Activated T-cell treated with anti-CD3 and anti-CD28 coated beads, Interleukin-2, amount 50 U/mL, for 24 hours (primary cell): ENCODE measurements at regions not wholly inside any gene's neighbourhood (a gene's known extent, or its start where the extent isn't known, plus 50 kb on each side); places are given as distances from the start of the nearest gene placed in this dataset.
"Not testable (repeated sequence)": the region's sequence is repeated elsewhere in the genome, so short reads cannot be mapped to it uniquely, and the experiment has no call there.

Experiments used
- DNase-seq: peaks from one replicate; pipeline ENCODE4 v3.0.0-alpha.2; 2020
- H3K27ac Mint-ChIP-seq: 2 replicates; pipeline ENCODE4 v1.8.0; 2020; ENCODE audit warnings: mild to moderate bottlenecking, mixed read lengths
- H3K27me3 Mint-ChIP-seq: 2 replicates; pipeline ENCODE4 v1.8.0; 2020; ENCODE audit warnings: mixed read lengths
- H3K36me3 Mint-ChIP-seq: 2 replicates; pipeline ENCODE4 v1.8.0; 2020; ENCODE audit warnings: low read depth, mixed read lengths
- H3K4me1 Mint-ChIP-seq: 2 replicates; pipeline ENCODE4 v1.8.0; 2020; ENCODE audit warnings: low read depth, mixed read lengths
- H3K4me3 Mint-ChIP-seq: 2 replicates; pipeline ENCODE4 v1.8.0; 2020; ENCODE audit warnings: mild to moderate bottlenecking, moderate library complexity, mixed read lengths
- H3K9me3 Mint-ChIP-seq: 2 replicates; pipeline ENCODE4 v1.8.0; 2020; ENCODE audit warnings: mixed read lengths

DNA sequence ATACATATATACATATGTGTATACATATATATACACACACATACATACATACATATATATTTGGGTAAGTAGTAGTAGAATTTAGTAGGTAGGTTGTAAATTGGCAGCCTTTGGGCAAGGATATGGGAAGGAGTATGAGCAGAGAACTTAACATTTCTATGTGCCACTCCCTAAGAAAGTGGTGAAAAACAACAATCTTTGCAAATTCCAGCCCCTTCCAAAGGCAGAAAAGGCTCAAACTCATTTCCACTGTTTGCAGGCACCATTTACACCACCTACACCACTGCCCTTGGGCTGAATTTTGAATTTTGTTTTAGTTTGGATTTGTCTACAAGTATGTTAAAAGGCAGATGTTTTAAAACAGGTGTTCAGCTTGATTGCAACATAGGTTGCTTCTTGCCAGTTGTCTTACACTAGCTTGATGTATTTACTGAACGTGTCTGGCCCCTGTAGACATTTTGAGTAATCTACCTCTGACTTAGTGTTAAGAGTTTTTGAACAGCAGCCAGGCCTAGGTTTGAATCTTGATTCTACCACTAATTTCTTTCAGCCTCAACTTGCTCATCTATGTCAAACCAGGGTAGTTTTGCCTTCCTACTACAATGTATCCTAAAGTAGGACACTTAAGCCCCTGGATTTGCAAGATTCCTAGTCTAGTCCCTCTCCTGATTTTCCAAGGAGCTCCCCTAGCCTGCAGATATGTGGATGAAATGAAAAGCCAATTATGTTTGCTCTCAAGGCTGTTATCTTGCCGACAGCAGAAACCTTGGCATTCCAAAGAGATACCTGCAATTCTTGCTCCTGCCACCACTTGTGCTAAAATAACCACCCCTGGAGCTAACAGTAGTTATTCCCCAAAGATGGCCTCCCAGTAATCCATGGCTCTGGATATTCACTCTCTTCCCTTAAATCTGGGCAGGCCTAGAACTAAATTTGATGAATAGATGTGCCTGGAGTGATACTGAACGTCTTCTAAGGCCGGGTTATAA is 156.2 kb upstream of the SLC44A1 start:
- no peaks in the 10 kb centered on the region for H3K36me3 Mint-ChIP-seq
- no peaks in the 10 kb centered on the region for H3K27me3 Mint-ChIP-seq
- H3K27ac Mint-ChIP-seq = no peak overlapping the region
- H3K4me3 Mint-ChIP-seq = no peak overlapping the region
- H3K9me3 Mint-ChIP-seq = no peaks in the 10 kb centered on the region
- DNase-seq = no peak
- H3K4me1 Mint-ChIP-seq = no peaks in the 10 kb centered on the region

DNA sequence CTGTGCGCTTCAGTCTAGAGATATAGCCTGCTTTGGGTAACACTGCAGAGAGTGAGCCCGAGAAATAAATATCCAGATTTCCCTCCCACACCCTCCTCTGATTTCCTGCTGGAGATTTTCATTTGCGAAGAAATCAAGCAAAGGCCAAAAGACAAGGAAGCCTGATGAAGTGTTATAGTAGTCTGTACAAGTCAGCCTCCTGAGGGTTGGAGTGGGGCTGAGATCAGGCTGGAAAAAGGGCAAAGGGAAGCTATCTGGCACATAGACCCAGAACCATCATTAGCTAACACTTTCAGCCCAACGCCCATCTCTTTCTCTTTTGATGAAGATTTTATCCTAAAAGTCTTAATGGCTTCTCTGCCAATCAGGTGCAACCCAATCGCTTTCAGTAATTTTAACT is 154.6 kb upstream of the SLC44A1 start:
- H3K36me3 Mint-ChIP-seq = no peaks in the 10 kb centered on the region
- H3K4me3 Mint-ChIP-seq = no peak overlapping the region
- no peak overlapping the region for H3K27ac Mint-ChIP-seq
- no peak for DNase-seq
- H3K27me3 Mint-ChIP-seq = no peaks in the 10 kb centered on the region
- H3K4me1 Mint-ChIP-seq = no peaks in the 10 kb centered on the region
- no peaks in the 10 kb centered on the region for H3K9me3 Mint-ChIP-seq

DNA sequence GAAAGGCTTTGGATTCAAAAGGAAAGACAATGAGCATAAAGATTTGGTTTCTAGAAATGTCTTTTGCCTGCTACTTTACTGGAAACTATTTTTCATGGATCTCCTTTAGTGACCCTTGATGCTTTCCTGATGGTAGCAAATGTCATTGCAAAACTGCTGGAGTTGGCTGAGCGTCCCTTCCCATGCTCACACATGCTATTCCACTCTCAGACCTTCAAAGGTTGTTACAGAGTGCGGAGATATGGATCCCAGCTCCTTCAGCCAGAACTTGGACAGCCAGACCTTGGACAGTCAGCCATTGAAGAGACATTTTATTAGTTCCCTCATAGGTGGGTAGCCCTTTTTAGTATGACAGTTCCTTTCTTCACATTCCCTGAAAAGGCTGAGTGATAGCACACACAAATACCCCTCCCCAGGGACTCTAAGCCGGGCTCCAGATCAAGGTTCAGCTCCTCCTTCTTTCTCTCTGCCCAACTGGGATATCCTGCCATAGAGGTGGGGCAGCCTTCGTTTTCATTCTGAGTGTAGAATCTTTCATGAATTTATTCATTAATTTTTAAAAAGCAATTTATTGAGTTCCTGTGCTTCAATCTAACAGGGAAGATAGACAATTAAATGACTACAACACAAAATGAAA is 153.3 kb upstream of the SLC44A1 start:
- Mint-ChIP-seq H3K27ac (no peak overlapping the region), H3K4me3 (no peak overlapping the region), H3K4me1 (no peaks in the 10 kb centered on the region), H3K9me3 (no peaks in the 10 kb centered on the region), H3K27me3 (no peaks in the 10 kb centered on the region), H3K36me3 (no peaks in the 10 kb centered on the region)
- DNase-seq = no peak

DNA sequence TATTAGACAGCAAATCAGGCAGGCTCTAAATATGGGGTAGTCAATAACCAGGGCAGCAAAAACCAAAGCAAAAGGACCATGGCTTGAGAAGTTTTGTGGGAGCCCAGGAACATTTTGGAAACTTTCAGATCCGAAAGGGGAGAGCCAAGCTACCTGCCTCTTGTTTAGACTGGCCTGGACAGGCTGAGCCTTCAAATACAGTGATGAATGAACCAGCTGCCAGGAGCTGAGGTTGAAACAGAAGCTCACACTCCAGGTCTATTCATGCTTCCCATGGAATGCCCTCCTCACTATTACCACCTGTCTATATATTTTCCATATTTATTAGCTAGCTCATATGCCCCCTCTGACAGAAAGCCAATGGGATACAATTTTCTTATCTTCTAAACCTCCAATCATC is 150.8 kb upstream of the SLC44A1 start:
- Mint-ChIP-seq H3K36me3 (no peaks in the 10 kb centered on the region), H3K27me3 (no peaks in the 10 kb centered on the region), H3K27ac (no peak overlapping the region), H3K4me3 (no peak overlapping the region), H3K4me1 (no peaks in the 10 kb centered on the region), H3K9me3 (no peaks in the 10 kb centered on the region)
- no peak for DNase-seq

DNA sequence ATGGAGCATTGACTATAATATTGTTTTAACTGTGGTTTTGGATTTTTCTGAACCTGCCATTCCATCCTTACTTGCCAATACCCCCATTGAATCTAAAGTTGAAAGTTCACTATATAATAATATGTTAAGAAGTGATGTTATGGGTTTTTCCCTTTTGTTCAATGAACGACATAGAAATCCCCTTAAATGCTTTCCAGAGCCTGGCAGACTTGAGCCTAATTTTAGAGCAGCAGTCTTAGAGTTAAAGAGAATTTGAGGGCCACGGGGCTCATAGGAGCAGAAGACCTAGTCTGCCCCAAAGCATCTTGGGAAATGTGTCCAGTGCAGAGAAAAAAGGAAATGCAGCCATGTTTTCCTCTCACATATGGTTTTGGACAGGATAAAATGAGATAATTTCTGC is 146.1 kb upstream of the SLC44A1 start:
- Mint-ChIP-seq H3K36me3 (no peaks in the 10 kb centered on the region), H3K4me3 (no peak overlapping the region), H3K9me3 (no peaks in the 10 kb centered on the region), H3K27ac (no peak overlapping the region), H3K27me3 (no peaks in the 10 kb centered on the region), H3K4me1 (no peaks in the 10 kb centered on the region)
- DNase-seq = no peak

DNA sequence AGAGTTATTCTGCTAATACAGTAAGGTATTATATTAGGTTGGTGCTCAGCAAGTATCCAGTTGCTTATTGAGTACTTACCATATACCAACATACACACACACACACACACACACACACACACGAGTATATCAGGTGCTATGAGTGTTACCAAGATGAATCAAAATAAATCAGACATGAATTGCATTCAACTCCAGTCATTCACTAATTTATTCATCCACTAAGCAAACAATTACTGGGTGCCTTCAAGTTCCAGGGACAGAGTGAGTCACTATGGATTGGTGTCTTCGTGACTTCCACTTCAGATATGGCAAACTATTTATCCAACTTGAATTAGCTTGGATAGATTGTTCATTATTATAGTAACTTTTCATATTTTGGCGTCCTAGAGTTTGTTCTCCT is 140.7 kb upstream of the SLC44A1 start:
- H3K27me3 Mint-ChIP-seq = no peaks in the 10 kb centered on the region
- no peaks in the 10 kb centered on the region for H3K9me3 Mint-ChIP-seq
- H3K4me1 Mint-ChIP-seq = peaks cover 2% of the 10 kb centered on the region
- no peak overlapping the region for H3K27ac Mint-ChIP-seq
- H3K4me3 Mint-ChIP-seq = no peak overlapping the region
- no peak for DNase-seq
- no peaks in the 10 kb centered on the region for H3K36me3 Mint-ChIP-seq

DNA sequence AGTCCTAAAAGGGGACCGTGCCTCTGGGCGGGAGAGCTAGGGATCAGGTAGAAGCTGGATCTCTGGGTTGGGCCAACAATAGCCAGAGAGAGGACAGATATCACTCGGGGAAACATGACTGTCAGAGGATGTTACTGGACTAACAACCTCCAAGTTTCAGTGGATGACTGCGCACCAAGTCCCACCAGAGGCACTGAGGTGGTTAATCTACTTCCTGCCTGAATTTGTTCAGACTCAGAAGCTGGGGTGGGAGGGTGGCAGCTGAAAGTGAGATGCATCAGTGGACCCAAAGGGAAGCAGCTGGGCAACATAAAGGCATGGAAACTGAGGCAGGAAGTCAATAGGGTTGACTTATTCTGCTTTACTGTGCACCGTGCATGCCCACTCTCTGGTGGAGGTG is 130.1 kb upstream of the SLC44A1 start:
- no peak overlapping the region for H3K4me3 Mint-ChIP-seq
- no peak for DNase-seq
- no peak overlapping the region for H3K27ac Mint-ChIP-seq
- H3K4me1 Mint-ChIP-seq = peaks cover 27% of the 10 kb centered on the region
- H3K27me3 Mint-ChIP-seq = no peaks in the 10 kb centered on the region
- H3K9me3 Mint-ChIP-seq = no peaks in the 10 kb centered on the region
- H3K36me3 Mint-ChIP-seq = no peaks in the 10 kb centered on the region

DNA sequence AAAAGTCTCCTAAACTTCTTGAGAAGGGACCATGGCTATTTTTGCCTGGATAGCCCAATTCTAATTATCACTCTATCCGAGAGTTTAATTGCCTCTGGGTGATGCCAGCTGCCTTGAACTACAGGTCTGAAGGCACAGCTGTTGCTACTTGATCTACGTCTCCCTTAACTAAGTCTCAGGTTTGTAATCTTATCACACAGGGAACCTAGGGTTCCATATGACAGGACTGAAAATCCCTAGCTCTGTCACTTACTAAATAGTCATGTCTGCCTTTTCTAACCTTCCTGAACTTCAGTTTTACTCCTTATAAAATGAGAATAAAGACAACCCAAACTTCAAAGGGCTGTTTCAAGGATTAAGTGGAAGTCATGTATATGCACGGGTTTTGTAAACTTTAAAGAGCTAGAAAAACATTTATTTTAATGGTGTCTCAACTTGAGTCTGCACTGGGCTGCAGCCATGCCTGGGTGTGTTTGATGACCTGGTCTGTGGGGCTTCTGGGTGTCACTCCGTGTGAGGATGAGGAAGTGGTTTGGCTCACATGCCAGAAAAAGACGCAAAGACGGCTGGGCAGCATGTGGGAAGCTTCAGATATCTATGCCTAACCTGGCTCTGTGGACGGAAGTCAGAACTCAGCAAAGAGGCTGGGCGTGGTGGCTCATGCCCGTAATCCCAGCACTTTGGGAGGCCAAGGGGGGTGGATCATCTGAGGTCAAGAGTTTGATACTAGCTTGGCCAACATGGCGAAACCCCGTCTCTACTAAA is 129.3 kb upstream of the SLC44A1 start:
- no peak for DNase-seq
- peak overlapping the region; percentile 39 for H3K4me3 Mint-ChIP-seq

DNA sequence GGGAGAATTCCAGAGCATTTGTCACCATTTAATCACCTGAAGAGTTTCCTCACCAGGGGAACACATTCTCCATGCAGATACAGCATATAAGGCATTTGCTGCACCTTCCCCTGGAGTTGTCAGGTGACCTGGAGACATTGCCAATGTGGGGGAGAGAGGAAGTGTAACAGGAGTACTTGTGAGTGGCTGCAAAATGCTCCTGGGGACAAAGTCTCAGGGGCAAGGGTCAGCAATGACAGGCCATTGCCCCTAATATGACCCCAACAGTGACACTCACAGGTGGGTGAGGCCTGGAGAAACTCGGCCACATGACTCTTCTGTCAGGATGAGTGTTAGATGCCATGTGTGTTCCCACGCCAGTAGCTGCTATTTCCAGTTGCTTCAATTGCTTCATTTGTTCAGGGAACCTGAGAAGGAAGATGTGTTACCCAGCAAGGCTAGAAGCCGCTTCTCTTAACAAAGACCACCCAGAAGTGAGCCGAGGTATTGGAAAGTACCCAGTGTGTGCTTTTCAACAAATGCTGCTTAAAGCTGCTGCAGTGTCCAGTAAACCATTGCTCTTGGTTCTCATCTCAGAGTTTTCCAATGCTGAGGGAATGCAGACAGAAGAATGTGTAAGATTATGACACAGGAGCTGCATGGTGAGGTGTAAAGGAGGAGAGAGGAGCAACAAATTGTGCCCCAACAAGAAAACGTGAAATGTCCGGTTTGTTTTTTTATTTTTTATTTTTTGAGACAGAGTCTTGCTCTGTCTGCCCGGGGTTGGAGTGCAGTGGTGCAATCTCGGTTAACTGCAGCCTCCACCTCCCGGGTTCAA is 128.2 kb upstream of the SLC44A1 start:
- Mint-ChIP-seq H3K27ac (no peak overlapping the region), H3K9me3 (no peaks in the 10 kb centered on the region)

More for the DNA sequence above, 129.3 kb upstream of the SLC44A1 start:
- H3K27ac Mint-ChIP-seq = no peak overlapping the region
- no peaks in the 10 kb centered on the region for H3K9me3 Mint-ChIP-seq
- peaks cover 27% of the 10 kb centered on the region for H3K4me1 Mint-ChIP-seq
- H3K36me3 Mint-ChIP-seq = no peaks in the 10 kb centered on the region
- no peaks in the 10 kb centered on the region for H3K27me3 Mint-ChIP-seq

DNA sequence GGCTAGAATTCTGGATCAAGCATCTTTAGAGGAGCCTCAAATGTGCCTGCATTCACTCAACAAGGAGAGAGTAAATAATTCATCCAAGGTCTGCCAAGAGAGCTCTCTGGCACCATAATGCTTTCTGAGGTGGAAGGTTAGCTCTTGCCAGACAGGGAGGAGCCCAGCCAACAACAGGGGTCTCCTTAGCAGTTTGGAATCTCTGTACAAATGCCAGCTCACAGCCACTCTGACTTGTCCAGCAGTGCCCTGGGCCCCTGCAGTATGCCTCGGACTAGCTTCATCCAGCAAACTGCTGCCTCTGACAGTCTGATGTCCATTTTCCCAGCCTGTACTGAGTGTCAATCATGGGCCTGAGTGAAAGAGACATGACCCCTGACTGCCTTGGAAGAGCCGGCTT is 127.2 kb upstream of the SLC44A1 start:
- H3K27me3 Mint-ChIP-seq = no peaks in the 10 kb centered on the region
- no peaks in the 10 kb centered on the region for H3K36me3 Mint-ChIP-seq
- H3K27ac Mint-ChIP-seq = no peak overlapping the region
- no peak overlapping the region for H3K4me3 Mint-ChIP-seq
- DNase-seq = no peak
- H3K4me1 Mint-ChIP-seq = peaks cover 36% of the 10 kb centered on the region
- H3K9me3 Mint-ChIP-seq = no peaks in the 10 kb centered on the region

More for the DNA sequence above, 128.2 kb upstream of the SLC44A1 start:
- Mint-ChIP-seq H3K27me3 (no peaks in the 10 kb centered on the region), H3K4me3 (no peak overlapping the region), H3K4me1 (peaks cover 27% of the 10 kb centered on the region), H3K36me3 (no peaks in the 10 kb centered on the region)
- DNase-seq = no peak

DNA sequence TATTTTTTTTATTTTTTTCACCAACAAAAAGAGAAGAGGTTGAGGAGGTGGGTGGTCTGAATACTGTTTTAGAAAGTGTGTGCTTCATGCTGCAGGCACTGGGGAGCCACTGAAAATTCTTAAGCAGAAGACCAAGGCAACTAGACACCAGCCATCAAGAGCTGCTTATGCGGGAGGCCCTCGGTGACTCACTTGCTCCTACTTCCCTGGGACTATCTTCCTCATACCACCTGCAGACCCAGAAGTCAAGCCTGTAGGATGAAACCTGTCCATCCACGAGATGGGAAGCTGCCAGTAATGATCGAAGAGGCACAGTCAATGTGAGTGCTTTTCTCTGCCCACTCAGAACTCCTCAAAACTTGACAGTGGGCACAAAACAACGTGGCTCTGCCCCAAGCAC is 125.8 kb upstream of the SLC44A1 start:
- Mint-ChIP-seq H3K4me1 (peaks cover 38% of the 10 kb centered on the region), H3K27me3 (no peaks in the 10 kb centered on the region), H3K27ac (no peak overlapping the region), H3K4me3 (no peak overlapping the region), H3K36me3 (no peaks in the 10 kb centered on the region), H3K9me3 (no peaks in the 10 kb centered on the region)
- DNase-seq = no peak

DNA sequence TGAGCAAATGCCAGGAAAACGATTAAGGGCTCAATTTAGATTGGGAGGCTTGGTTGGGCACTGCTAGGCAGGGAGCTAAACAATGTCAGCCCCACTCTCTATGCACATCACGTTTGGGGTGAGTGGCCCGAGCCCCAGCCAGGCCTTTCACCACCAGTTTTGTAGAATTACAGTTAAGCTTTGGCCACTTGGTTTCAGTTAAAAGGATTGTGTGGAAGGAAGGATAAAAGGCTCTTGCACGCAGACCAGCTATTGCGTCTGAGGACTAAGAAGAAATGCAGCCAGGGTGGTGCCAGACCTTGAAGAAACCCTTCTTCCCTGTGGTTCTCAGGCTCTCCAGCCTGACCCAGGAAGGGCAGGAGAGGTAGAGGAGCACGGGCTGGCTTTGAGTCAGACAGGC is 125.3 kb upstream of the SLC44A1 start:
- H3K27me3 Mint-ChIP-seq = no peaks in the 10 kb centered on the region
- H3K36me3 Mint-ChIP-seq = no peaks in the 10 kb centered on the region
- H3K27ac Mint-ChIP-seq = no peak overlapping the region
- H3K4me1 Mint-ChIP-seq = peaks cover 33% of the 10 kb centered on the region
- no peaks in the 10 kb centered on the region for H3K9me3 Mint-ChIP-seq
- no peak for DNase-seq
- no peak overlapping the region for H3K4me3 Mint-ChIP-seq

DNA sequence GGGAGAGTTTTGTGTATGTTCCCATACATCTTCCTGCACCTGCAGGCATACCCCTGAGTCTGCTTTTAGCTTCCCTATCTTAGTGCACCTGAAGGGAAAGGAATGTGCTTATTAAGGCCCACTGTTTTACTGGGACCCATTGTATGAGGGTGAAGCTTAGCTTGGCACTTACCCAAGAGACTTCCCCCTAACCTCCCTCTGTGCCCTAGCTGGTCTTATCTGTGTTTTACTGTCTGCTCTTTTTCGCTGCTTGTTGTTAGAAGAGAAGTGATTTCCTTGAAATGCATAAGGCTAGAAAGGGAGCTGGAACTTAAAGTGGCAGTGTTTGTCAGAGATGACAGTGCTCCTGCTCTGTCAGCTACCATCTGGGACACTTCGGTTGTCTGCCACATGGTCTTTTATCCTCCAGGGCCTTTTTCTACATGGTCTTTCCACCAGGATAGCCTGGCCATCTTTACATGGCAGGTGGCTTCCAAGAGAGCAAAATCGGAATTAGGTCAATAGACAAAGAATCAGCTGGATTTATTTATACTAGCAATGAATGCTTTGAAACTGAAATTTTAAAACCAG is 122.5 kb upstream of the SLC44A1 start:
- no peak for DNase-seq
- Mint-ChIP-seq H3K27me3 (no peaks in the 10 kb centered on the region), H3K27ac (no peak overlapping the region), H3K4me1 (peaks cover 24% of the 10 kb centered on the region), H3K9me3 (no peaks in the 10 kb centered on the region), H3K36me3 (no peaks in the 10 kb centered on the region), H3K4me3 (no peak overlapping the region)

DNA sequence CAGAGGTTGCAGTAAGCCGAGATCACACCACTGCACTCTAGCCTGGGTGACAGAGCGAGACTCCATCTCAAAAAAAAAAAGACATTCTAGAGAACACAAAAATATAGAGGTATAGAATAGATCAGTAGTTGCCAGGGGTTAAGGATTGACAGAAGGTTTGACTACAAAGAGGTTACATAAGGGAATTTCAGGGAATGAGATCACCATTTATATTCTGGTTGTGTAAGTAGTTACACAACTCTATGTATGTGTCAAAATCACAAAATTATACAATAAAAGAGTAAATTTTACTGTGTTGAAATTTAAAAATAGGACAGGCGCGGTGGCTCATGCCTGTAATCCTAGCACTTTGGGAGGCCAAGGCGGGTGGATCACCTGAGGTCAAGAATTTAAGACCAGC is 119.9 kb upstream of the SLC44A1 start:
- not testable (repeated sequence) for H3K27ac Mint-ChIP-seq, H3K27me3 Mint-ChIP-seq, H3K9me3 Mint-ChIP-seq, H3K4me3 Mint-ChIP-seq, DNase-seq, H3K36me3 Mint-ChIP-seq
- H3K4me1 Mint-ChIP-seq = peaks cover 49% of the 10 kb centered on the region
